ENCODE measurements at regions not wholly inside any gene's neighbourhood (a gene's known extent, or its start where the extent isn't known, plus 50 kb on each side); places are given as distances from the start of the nearest gene placed in this dataset.

- POLR2A ChIA-PET, result no interaction called here
- H2AFZ ChIP-seq (ENCODE audit: control insufficient read depth, low read depth, low read length), result no peak overlapping the region
- intact Hi-C loops (cut with micrococcal nuclease; ENCODE audit: unreplicated experiment), result no loop called here
- no peak for FAIRE-seq
- no peaks in the 10 kb centered on the region for H3K36me3 ChIP-seq (ENCODE audit: control insufficient read depth in 2 of 2, insufficient read depth in 2 of 2, low read length in 1 of 2)
- H3K27ac ChIP-seq (ENCODE audit: control insufficient read depth, insufficient read depth), result no peak overlapping the region
- H3K4me2 ChIP-seq (ENCODE audit: control insufficient read depth, insufficient read depth), result no peak overlapping the region
- RAD21 ChIA-PET (ENCODE audit: unreplicated experiment), result no interaction called here
- H3K79me2 ChIP-seq (ENCODE audit: control insufficient read depth, insufficient read depth, low read length), result no peaks in the 10 kb centered on the region
- in situ Hi-C loops (cut with MboI), result no loop called here
- BruUV-seq (replicated peaks), result no TSS peak
- H3K4me1 ChIP-seq (ENCODE audit: control insufficient read depth, insufficient read depth, low read length), result no peaks in the 10 kb centered on the region
- H4K20me1 ChIP-seq (ENCODE audit: control insufficient read depth, insufficient read depth), result no peaks in the 10 kb centered on the region
- CTCF ChIA-PET, result no interaction called here
- no peak overlapping the region for H3K9ac ChIP-seq (ENCODE audit: control insufficient read depth, insufficient read depth, low read length)
- no peaks in the 10 kb centered on the region for H3K9me3 ChIP-seq (replicated peaks; ENCODE audit: control insufficient read depth, insufficient read depth, low read length)
- 26% methylated on average over 5 of the region's 5 CpGs for WGBS (ENCODE audit: insufficient coverage, insufficient replicate concordance, low lambda C conversion rate, missing lambda C conversion rate)
- TF ChIP-seq SMAD5 (IDR thresholded peaks at IDR 0.05; ENCODE audit: low read depth) (no peak), PML (IDR thresholded peaks at IDR 0.05; ENCODE audit: low read length) (no peak), ZBTB11 (CRISPR knock-in tag; IDR thresholded peaks at IDR 0.05) (no peak), ZBED1 (IDR thresholded peaks at IDR 0.05; ENCODE audit: borderline replicate concordance) (no peak), EP300 (IDR thresholded peaks at IDR 0.05; ENCODE audit: borderline replicate concordance in 1 of 2, control insufficient read depth in 1 of 2, low read depth in 2 of 2, low read length in 2 of 2) (no peak), HDAC2 (IDR thresholded peaks at IDR 0.05) (no peak), CTCF (IDR thresholded peaks at IDR 0.05 in 2 of 3, conservative IDR thresholded peaks at IDR 0.05 in 1 of 3; ENCODE audit: control insufficient read depth in 2 of 3, extremely low read depth in 1 of 3, insufficient read depth in 1 of 3, low read depth in 3 of 3, low read length in 3 of 3) (no peak), CHD2 (IDR thresholded peaks at IDR 0.05; ENCODE audit: borderline replicate concordance, low read depth, low read length) (no peak), WRNIP1 (IDR thresholded peaks at IDR 0.05; ENCODE audit: borderline replicate concordance, low read depth, low read length) (no peak), SRF (IDR thresholded peaks at IDR 0.05; ENCODE audit: low read depth in 2 of 2, low read length in 2 of 2) (no peak), FOXK2 (IDR thresholded peaks at IDR 0.05) (no peak), DPF2 (IDR thresholded peaks at IDR 0.05) (no peak)
- no peak for ATAC-seq
- SMC1A ChIA-PET (ENCODE audit: uncharacterized antibody, unreplicated experiment), result no interaction called here
- DNase-seq (ENCODE audit: low read depth, low spot score), result no peak
- no peak overlapping the region for H3K4me3 ChIP-seq
- H3K27me3 ChIP-seq (replicated peaks in 1 of 2; ENCODE audit: control insufficient read depth in 2 of 2, insufficient read depth in 2 of 2, low read length in 1 of 2), result no peaks in the 10 kb centered on the region
Measured at GRCh38 chr16:26212599-26212998, 520.8 kb downstream of the HS3ST4 start.

All from GM12878 (cell line).